ENCODE measurements at regions not wholly inside any gene's neighbourhood (a gene's known extent, or its start where the extent isn't known, plus 50 kb on each side); places are given as distances from the start of the nearest gene placed in this dataset.

- no peak for DNase-seq
- no peak overlapping the region for H3K27ac ChIP-seq (ENCODE audit: insufficient read depth, low read length, poor library complexity, severe bottlenecking)
- no peaks in the 10 kb centered on the region for H3K36me3 ChIP-seq (ENCODE audit: control insufficient read depth, insufficient read depth, low read length)
- no peak overlapping the region for H3K4me3 ChIP-seq (ENCODE audit: insufficient read depth, low read depth, low read length, poor library complexity, severe bottlenecking)
- no peaks in the 10 kb centered on the region for H3K9me3 ChIP-seq (ENCODE audit: control insufficient read depth, low read length)
- no peaks in the 10 kb centered on the region for H3K27me3 ChIP-seq (replicated peaks; ENCODE audit: control insufficient read depth, insufficient read depth, low read length, poor library complexity, severe bottlenecking)
- H3K4me1 ChIP-seq (ENCODE audit: control insufficient read depth, insufficient read depth, low read length, poor library complexity, severe bottlenecking), result no peaks in the 10 kb centered on the region
Measured at GRCh38 chr5:117519957-117520500, 945.4 kb upstream of the SEMA6A start.

DNA sequence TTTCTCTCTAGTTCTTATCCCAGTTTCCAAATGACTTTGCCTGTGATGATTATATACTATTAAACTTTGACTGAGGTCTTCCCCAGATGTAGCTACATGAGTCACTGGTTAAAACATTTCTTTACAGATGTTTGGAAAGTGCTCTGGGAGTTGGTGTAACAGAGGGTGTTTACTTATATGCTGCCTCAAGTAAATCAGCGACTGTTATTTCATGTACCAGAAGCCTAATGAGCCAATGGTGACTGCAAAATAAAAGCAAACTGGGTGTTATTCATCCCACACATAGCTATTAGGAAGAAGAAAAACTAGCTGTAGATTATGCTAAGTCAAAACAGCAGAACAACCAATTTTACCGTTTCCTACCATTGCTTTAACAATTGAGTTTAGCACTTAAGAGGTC lies 929.7 kb upstream of the SEMA6A start:
- no peaks in the 10 kb centered on the region for H3K4me1 ChIP-seq (ENCODE audit: control insufficient read depth, insufficient read depth, low read length, poor library complexity, severe bottlenecking)
- H3K36me3 ChIP-seq (ENCODE audit: control insufficient read depth, insufficient read depth, low read length), result no peaks in the 10 kb centered on the region
- H3K27ac ChIP-seq (ENCODE audit: insufficient read depth, low read length, poor library complexity, severe bottlenecking), result no peak overlapping the region
- H3K4me3 ChIP-seq (ENCODE audit: insufficient read depth, low read depth, low read length, poor library complexity, severe bottlenecking), result no peak overlapping the region
- no peaks in the 10 kb centered on the region for H3K27me3 ChIP-seq (replicated peaks; ENCODE audit: control insufficient read depth, insufficient read depth, low read length, poor library complexity, severe bottlenecking)
- H3K9me3 ChIP-seq (ENCODE audit: control insufficient read depth, low read length), result no peaks in the 10 kb centered on the region
- no peak for DNase-seq

DNA sequence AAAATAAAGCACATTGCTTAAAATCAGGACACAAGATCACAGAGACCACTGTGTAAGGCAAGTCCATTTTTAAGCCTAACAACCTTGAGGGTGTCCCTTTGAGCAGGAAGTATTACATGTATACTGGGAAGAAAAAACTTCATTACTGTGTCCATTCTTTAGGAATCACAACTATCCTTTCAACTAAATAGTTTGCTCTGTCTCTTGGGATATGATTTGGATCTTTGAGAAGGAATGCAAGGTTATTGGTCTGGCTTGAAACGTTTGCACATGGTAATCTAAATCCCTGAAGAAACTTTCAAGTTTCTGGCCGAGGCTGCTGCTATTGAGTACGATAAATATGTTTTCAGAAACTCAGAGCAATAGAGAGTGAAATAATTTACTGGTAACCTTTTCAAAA lies 923.0 kb upstream of the SEMA6A start:
- H3K27ac ChIP-seq (ENCODE audit: insufficient read depth, low read length, poor library complexity, severe bottlenecking), result no peak overlapping the region
- DNase-seq, result no peak
- H3K36me3 ChIP-seq (ENCODE audit: control insufficient read depth, insufficient read depth, low read length), result no peaks in the 10 kb centered on the region
- H3K27me3 ChIP-seq (replicated peaks; ENCODE audit: control insufficient read depth, insufficient read depth, low read length, poor library complexity, severe bottlenecking), result no peaks in the 10 kb centered on the region
- no peak overlapping the region for H3K4me3 ChIP-seq (ENCODE audit: insufficient read depth, low read depth, low read length, poor library complexity, severe bottlenecking)
- H3K9me3 ChIP-seq (ENCODE audit: control insufficient read depth, low read length), result no peaks in the 10 kb centered on the region
- H3K4me1 ChIP-seq (ENCODE audit: control insufficient read depth, insufficient read depth, low read length, poor library complexity, severe bottlenecking), result no peaks in the 10 kb centered on the region

DNA sequence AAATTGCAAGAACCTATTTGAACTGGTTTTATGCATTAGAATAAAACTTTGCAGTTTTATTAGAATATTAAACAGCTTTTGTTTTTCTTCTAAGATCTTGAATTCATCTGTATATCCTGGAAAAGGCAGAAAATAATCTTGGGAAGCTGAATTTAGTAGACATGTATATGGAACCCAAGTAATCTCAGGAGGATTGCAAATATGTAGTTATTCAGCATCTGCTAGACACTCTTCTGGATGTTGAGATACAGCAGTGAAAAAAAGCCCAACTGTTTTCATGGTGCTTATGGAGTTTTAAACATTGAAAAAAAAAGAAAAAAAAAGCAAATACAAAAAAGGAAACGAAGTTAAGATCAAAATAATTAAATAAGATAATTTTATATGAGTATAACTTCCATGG lies 922.2 kb upstream of the SEMA6A start:
- no peaks in the 10 kb centered on the region for H3K4me1 ChIP-seq (ENCODE audit: control insufficient read depth, insufficient read depth, low read length, poor library complexity, severe bottlenecking)
- H3K27me3 ChIP-seq (replicated peaks; ENCODE audit: control insufficient read depth, insufficient read depth, low read length, poor library complexity, severe bottlenecking), result no peaks in the 10 kb centered on the region
- no peaks in the 10 kb centered on the region for H3K36me3 ChIP-seq (ENCODE audit: control insufficient read depth, insufficient read depth, low read length)
- H3K27ac ChIP-seq (ENCODE audit: insufficient read depth, low read length, poor library complexity, severe bottlenecking), result no peak overlapping the region
- H3K9me3 ChIP-seq (ENCODE audit: control insufficient read depth, low read length), result no peaks in the 10 kb centered on the region
- DNase-seq, result no peak
- H3K4me3 ChIP-seq (ENCODE audit: insufficient read depth, low read depth, low read length, poor library complexity, severe bottlenecking), result no peak overlapping the region

- no peak for DNase-seq
Measured at GRCh38 chr5:117494188-117494587, 919.6 kb upstream of the SEMA6A start.

DNA sequence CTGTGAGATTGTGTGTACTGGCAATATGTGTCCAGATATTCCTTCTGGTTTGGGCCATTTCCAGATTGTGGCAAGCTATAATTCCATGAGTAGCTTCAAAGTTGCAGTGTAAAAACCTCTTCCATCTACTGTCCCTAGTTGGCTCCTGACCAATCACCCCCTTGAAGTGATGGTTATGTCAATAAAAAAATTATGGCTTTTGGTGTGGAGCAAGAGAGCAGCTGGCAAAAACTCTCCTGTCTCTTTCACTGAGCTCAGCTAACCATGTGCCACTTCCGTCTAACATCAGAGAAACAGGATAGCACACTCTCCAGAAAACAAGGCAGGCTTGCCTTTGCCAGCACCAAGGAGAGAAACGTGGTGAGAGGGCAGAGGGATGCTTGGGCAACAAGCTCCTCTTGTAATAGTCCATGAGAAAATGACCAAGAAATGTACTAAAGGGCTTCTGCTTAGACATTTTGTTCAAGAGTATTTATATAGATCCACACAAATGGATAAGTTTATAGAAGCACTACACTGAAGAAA lies 914.4 kb upstream of the SEMA6A start:
- no peaks in the 10 kb centered on the region for H3K9me3 ChIP-seq (ENCODE audit: control insufficient read depth, low read length)
- H3K27me3 ChIP-seq (replicated peaks; ENCODE audit: control insufficient read depth, insufficient read depth, low read length, poor library complexity, severe bottlenecking), result no peaks in the 10 kb centered on the region
- no peak overlapping the region for H3K4me3 ChIP-seq (ENCODE audit: insufficient read depth, low read depth, low read length, poor library complexity, severe bottlenecking)
- H3K4me1 ChIP-seq (ENCODE audit: control insufficient read depth, insufficient read depth, low read length, poor library complexity, severe bottlenecking), result no peaks in the 10 kb centered on the region
- H3K36me3 ChIP-seq (ENCODE audit: control insufficient read depth, insufficient read depth, low read length), result no peaks in the 10 kb centered on the region
- H3K27ac ChIP-seq (ENCODE audit: insufficient read depth, low read length, poor library complexity, severe bottlenecking), result no peak overlapping the region
- no peak for DNase-seq

More at GRCh38 chr5:117494188-117494587, 919.6 kb upstream of the SEMA6A start:
- Histone ChIP-seq H3K4me1 (ENCODE audit: control insufficient read depth, insufficient read depth, low read length, poor library complexity, severe bottlenecking) (no peaks in the 10 kb centered on the region), H3K4me3 (ENCODE audit: insufficient read depth, low read depth, low read length, poor library complexity, severe bottlenecking) (no peak overlapping the region), H3K27ac (ENCODE audit: insufficient read depth, low read length, poor library complexity, severe bottlenecking) (no peak overlapping the region), H3K27me3 (replicated peaks; ENCODE audit: control insufficient read depth, insufficient read depth, low read length, poor library complexity, severe bottlenecking) (no peaks in the 10 kb centered on the region), H3K36me3 (ENCODE audit: control insufficient read depth, insufficient read depth, low read length) (no peaks in the 10 kb centered on the region), H3K9me3 (ENCODE audit: control insufficient read depth, low read length) (no peaks in the 10 kb centered on the region)

DNA sequence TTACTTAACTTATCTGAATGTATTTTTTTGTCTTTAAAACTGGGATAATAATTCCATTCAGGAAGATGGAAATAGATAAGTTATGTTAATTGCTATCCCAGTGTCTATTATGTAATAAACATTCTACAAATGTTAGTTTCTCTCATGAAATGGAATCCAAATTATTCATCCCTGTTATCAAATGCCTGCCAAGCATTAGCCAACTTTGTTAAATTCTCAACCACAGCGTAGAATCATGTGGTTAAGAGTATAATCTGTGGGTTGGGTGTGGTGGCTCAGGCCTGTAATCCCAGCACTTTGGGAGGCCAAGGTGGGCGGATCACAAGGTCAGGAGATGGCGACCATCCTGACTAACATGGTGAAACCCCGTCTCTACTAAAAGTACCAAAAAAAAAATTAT lies 912.9 kb upstream of the SEMA6A start:
- no peaks in the 10 kb centered on the region for H3K4me1 ChIP-seq (ENCODE audit: control insufficient read depth, insufficient read depth, low read length, poor library complexity, severe bottlenecking)
- no peak overlapping the region for H3K27ac ChIP-seq (ENCODE audit: insufficient read depth, low read length, poor library complexity, severe bottlenecking)
- H3K4me3 ChIP-seq (ENCODE audit: insufficient read depth, low read depth, low read length, poor library complexity, severe bottlenecking), result no peak overlapping the region
- no peaks in the 10 kb centered on the region for H3K9me3 ChIP-seq (ENCODE audit: control insufficient read depth, low read length)
- DNase-seq, result no peak
- no peaks in the 10 kb centered on the region for H3K27me3 ChIP-seq (replicated peaks; ENCODE audit: control insufficient read depth, insufficient read depth, low read length, poor library complexity, severe bottlenecking)
- H3K36me3 ChIP-seq (ENCODE audit: control insufficient read depth, insufficient read depth, low read length), result no peaks in the 10 kb centered on the region

- H3K27me3 ChIP-seq (replicated peaks; ENCODE audit: control insufficient read depth, insufficient read depth, low read length, poor library complexity, severe bottlenecking), result no peaks in the 10 kb centered on the region
- no peaks in the 10 kb centered on the region for H3K36me3 ChIP-seq (ENCODE audit: control insufficient read depth, insufficient read depth, low read length)
- no peaks in the 10 kb centered on the region for H3K4me1 ChIP-seq (ENCODE audit: control insufficient read depth, insufficient read depth, low read length, poor library complexity, severe bottlenecking)
- H3K4me3 ChIP-seq (ENCODE audit: insufficient read depth, low read depth, low read length, poor library complexity, severe bottlenecking), result no peak overlapping the region
- no peaks in the 10 kb centered on the region for H3K9me3 ChIP-seq (ENCODE audit: control insufficient read depth, low read length)
- H3K27ac ChIP-seq (ENCODE audit: insufficient read depth, low read length, poor library complexity, severe bottlenecking), result no peak overlapping the region
- DNase-seq, result no peak
Measured at GRCh38 chr5:117486879-117487391, 912.3 kb upstream of the SEMA6A start.

DNA sequence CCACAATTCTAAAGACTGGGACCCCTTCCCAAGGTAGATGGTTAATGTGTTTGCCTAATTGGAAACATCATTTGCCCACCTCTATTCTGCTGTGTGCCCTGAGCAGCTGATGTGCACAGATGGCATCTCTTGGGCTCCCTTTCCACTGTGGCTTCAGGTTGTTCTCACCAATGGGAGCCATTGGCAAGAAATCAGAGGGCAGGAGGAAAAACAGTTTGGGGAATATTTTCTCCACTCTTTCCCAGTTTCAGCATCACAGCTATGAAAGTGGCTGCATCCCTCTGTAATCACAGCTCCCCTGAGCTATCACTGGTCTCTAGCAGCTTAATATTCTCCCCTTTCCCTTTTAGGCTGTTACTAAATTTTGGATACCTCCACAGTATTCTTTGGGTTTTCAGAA lies 911.6 kb upstream of the SEMA6A start:
- Histone ChIP-seq H3K9me3 (ENCODE audit: control insufficient read depth, low read length) (no peaks in the 10 kb centered on the region), H3K36me3 (ENCODE audit: control insufficient read depth, insufficient read depth, low read length) (no peaks in the 10 kb centered on the region), H3K4me1 (ENCODE audit: control insufficient read depth, insufficient read depth, low read length, poor library complexity, severe bottlenecking) (no peaks in the 10 kb centered on the region), H3K4me3 (ENCODE audit: insufficient read depth, low read depth, low read length, poor library complexity, severe bottlenecking) (no peak overlapping the region), H3K27ac (ENCODE audit: insufficient read depth, low read length, poor library complexity, severe bottlenecking) (no peak overlapping the region), H3K27me3 (replicated peaks; ENCODE audit: control insufficient read depth, insufficient read depth, low read length, poor library complexity, severe bottlenecking) (no peaks in the 10 kb centered on the region)
- DNase-seq, result no peak

DNA sequence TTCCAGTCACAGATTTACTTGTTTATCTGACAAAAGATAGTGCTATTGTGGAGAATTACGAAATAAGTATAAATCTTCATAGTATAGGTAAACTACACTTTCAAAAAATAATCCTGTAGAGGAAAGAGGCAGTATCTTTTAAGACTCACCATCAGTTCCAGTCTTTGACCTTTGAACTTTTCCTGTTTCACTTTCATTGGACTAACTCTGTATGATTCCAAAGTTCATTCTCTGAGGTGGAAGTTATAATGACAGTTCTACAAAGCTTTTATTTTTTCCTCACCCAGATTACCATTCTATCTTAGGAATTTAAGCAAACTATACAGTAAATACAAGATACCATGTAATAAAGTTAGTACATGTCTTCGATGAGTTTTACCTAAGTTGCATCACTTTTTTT lies 901.3 kb upstream of the SEMA6A start:
- Histone ChIP-seq H3K4me3 (ENCODE audit: insufficient read depth, low read depth, low read length, poor library complexity, severe bottlenecking) (no peak overlapping the region), H3K9me3 (ENCODE audit: control insufficient read depth, low read length) (no peaks in the 10 kb centered on the region), H3K36me3 (ENCODE audit: control insufficient read depth, insufficient read depth, low read length) (no peaks in the 10 kb centered on the region), H3K27me3 (replicated peaks; ENCODE audit: control insufficient read depth, insufficient read depth, low read length, poor library complexity, severe bottlenecking) (no peaks in the 10 kb centered on the region), H3K27ac (ENCODE audit: insufficient read depth, low read length, poor library complexity, severe bottlenecking) (no peak overlapping the region), H3K4me1 (ENCODE audit: control insufficient read depth, insufficient read depth, low read length, poor library complexity, severe bottlenecking) (no peaks in the 10 kb centered on the region)
- no peak for DNase-seq

Data from effector memory CD4-positive, alpha-beta T cell (primary cell).